CD14-positive monocyte (primary cell): ENCODE measurements at regions not wholly inside any gene's neighbourhood (a gene's known extent, or its start where the extent isn't known, plus 50 kb on each side); places are given as distances from the start of the nearest gene placed in this dataset.

ENCODE experiments used
- DNase-seq, 3 donors: peaks; one replicate each; pipeline ENCODE4 v3.0.0-alpha.2; 2011 to 2022
- H2AFZ ChIP-seq: 2 replicates; pipeline ENCODE4 v1.6.0; 2012; ENCODE audit warnings: mild to moderate bottlenecking, low read depth, low read length, inconsistent platforms; ENCODE audit not compliant: insufficient read depth, poor library complexity, severe bottlenecking
- H3K27ac ChIP-seq, 2 donors: 1 replicate in 1 of 2; 2 replicates in 1 of 2; pipeline ENCODE4 v1.5.1; 2012 to 2013; ENCODE audit warnings: low read length in 2 of 2, control low read depth in 1 of 2, inconsistent platforms in 1 of 2, low read depth in 1 of 2, mild to moderate bottlenecking in 1 of 2
- H3K27me3 ChIP-seq, 2 donors: one replicate each; pipeline versions ENCODE4 v1.6.0 to v1.6.1; 2011 to 2013; ENCODE audit warnings: low read length in 2 of 2; ENCODE audit not compliant: control insufficient read depth in 2 of 2, insufficient read depth in 2 of 2
- H3K36me3 ChIP-seq, 2 donors: replicated peaks in 1 of 2; 1 replicate in 1 of 2; 2 replicates in 1 of 2; pipeline versions ENCODE4 v1.5.1 to v1.6.1; 2012 to 2013; ENCODE audit warnings: low read length in 2 of 2, control low read depth in 1 of 2, inconsistent platforms in 1 of 2, mild to moderate bottlenecking in 1 of 2; ENCODE audit not compliant: insufficient read depth in 2 of 2, control insufficient read depth in 1 of 2
- H3K4me1 ChIP-seq, 2 donors: 1 replicate in 1 of 2; 2 replicates in 1 of 2; pipeline versions ENCODE4 v1.5.1 to v1.6.1; 2012 to 2013; ENCODE audit warnings: low read length in 2 of 2, control low read depth in 1 of 2, inconsistent platforms in 1 of 2, mild to moderate bottlenecking in 1 of 2, moderate library complexity in 1 of 2; ENCODE audit not compliant: insufficient read depth in 2 of 2, control insufficient read depth in 1 of 2
- H3K4me2 ChIP-seq: replicated peaks from 2 replicates; pipeline ENCODE3; 2012; ENCODE audit warnings: low read length, moderate library complexity, mild to moderate bottlenecking; ENCODE audit not compliant: poor library complexity, severe bottlenecking; ENCODE audit errors: extremely low read depth
- H3K4me3 ChIP-seq, 3 experiments: fragments of 200-600 bp in 1 of 3; sonication (generic) in 1 of 3; replicated peaks in 1 of 3; 1 replicate in 2 of 3; 2 replicates in 1 of 3; pipeline ENCODE4 v1.5.1; 2011 to 2013; ENCODE audit warnings: low read length in 3 of 3, mild to moderate bottlenecking in 3 of 3, control low read depth in 2 of 3, low read depth in 2 of 3, inconsistent platforms in 1 of 3, moderate library complexity in 1 of 3
- H3K79me2 ChIP-seq: 2 replicates; pipeline ENCODE4 v1.6.0; 2012; ENCODE audit warnings: mild to moderate bottlenecking, control low read depth, inconsistent platforms, low read length, moderate library complexity; ENCODE audit not compliant: insufficient read depth
- H3K9ac ChIP-seq: 2 replicates; pipeline ENCODE4 v1.6.0; 2017; ENCODE audit warnings: low read length, mild to moderate bottlenecking; ENCODE audit not compliant: insufficient read depth, poor library complexity, severe bottlenecking
- H3K9me3 ChIP-seq, 2 donors: replicated peaks in 1 of 2; 1 replicate in 1 of 2; 2 replicates in 1 of 2; pipeline versions ENCODE4 v1.5.1 to v1.6.1; 2012 to 2013; ENCODE audit warnings: low read length in 2 of 2, control low read depth in 1 of 2; ENCODE audit not compliant: control insufficient read depth in 1 of 2, insufficient read depth in 1 of 2
- H4K20me1 ChIP-seq: 2 replicates; pipeline ENCODE4 v1.6.0; 2012; ENCODE audit warnings: mild to moderate bottlenecking, low read length, control low read depth, moderate library complexity; ENCODE audit not compliant: insufficient read depth
- H3K27ac Mint-ChIP-seq, 7 donors: one replicate each; pipeline ENCODE4 v1.8.0; 2020; ENCODE audit warnings: mild to moderate bottlenecking in 7 of 7, mixed read lengths in 7 of 7, moderate library complexity in 6 of 7, inconsistent platforms in 2 of 7
- H3K27me3 Mint-ChIP-seq, 3 donors: one replicate each; pipeline ENCODE4 v1.8.0; 2021 to 2022; ENCODE audit warnings: low read depth in 3 of 3, mild to moderate bottlenecking in 3 of 3, mixed read lengths in 3 of 3, moderate library complexity in 3 of 3, inconsistent platforms in 1 of 3
- H3K36me3 Mint-ChIP-seq, 2 donors: one replicate each; pipeline ENCODE4 v1.8.0; 2020; ENCODE audit warnings: mixed read lengths in 2 of 2, inconsistent platforms in 1 of 2, mild to moderate bottlenecking in 1 of 2
- H3K4me1 Mint-ChIP-seq: one replicate; pipeline ENCODE4 v1.8.0; 2020; ENCODE audit warnings: mild to moderate bottlenecking, mixed read lengths
- H3K4me3 Mint-ChIP-seq, 2 donors: one replicate each; pipeline ENCODE4 v1.8.0; 2020; ENCODE audit warnings: mild to moderate bottlenecking in 2 of 2, mixed read lengths in 2 of 2, moderate library complexity in 1 of 2
- H3K9me3 Mint-ChIP-seq, 7 donors: one replicate each; pipeline ENCODE4 v1.8.0; 2020 to 2022; ENCODE audit warnings: mixed read lengths in 7 of 7, mild to moderate bottlenecking in 6 of 7, moderate library complexity in 6 of 7, inconsistent platforms in 2 of 7
- WGBS: methylation state at CpG from one replicate; pipeline ENCODE4 v1.1.5; 2013; ENCODE audit warnings: missing lambda C conversion rate; ENCODE audit not compliant: insufficient coverage; 5-methylcytosine and 5-hydroxymethylcytosine counted together
- intact Hi-C, 2 donors: fragments of 100-400 bp; cut with micrococcal nuclease; formaldehyde crosslinking; loops; one replicate each; pipeline versions ENCODE4 v1.15.0 to v1.15.1; 2023
- TF ChIP-seq, protein P1 (sequence below): fragments of 200-600 bp; IDR thresholded peaks from one replicate; pipeline ENCODE4 v1.8.0; 2022; ENCODE audit warnings: antibody characterized with exemption, mild to moderate bottlenecking

GRCh38 chr7:26533217-26533616 lies 241.6 kb downstream of the SNX10 start:
- H3K36me3 ChIP-seq, result no peaks in the 10 kb centered on the region
- no peak overlapping the region for H3K4me3 ChIP-seq
- H3K9ac ChIP-seq, result no peak overlapping the region
- Mint-ChIP-seq H3K9me3 (no peaks in the 10 kb centered on the region), H3K4me1 (peaks cover 5% of the 10 kb centered on the region), H3K27me3 (peaks cover 2 to 26% (median 7%) of the 10 kb centered on the region in 3 donors), H3K27ac (no peak overlapping the region), H3K36me3 (no peaks in the 10 kb centered on the region), H3K4me3 (no peak overlapping the region)
- peaks cover 5 to 6% of the 10 kb centered on the region in 2 donors for H3K27me3 ChIP-seq
- no peak for DNase-seq
- WGBS, result no CpG with 5 or more reads among the region's 4 CpGs
- H3K79me2 ChIP-seq, result no peaks in the 10 kb centered on the region
- intact Hi-C loops, result no loop called here
- no peak overlapping the region for H3K27ac ChIP-seq
- H3K9me3 ChIP-seq, result no peaks in the 10 kb centered on the region
- no peak overlapping the region for H3K4me2 ChIP-seq
- H4K20me1 ChIP-seq, result no peaks in the 10 kb centered on the region
- TF ChIP-seq, protein P1, sequence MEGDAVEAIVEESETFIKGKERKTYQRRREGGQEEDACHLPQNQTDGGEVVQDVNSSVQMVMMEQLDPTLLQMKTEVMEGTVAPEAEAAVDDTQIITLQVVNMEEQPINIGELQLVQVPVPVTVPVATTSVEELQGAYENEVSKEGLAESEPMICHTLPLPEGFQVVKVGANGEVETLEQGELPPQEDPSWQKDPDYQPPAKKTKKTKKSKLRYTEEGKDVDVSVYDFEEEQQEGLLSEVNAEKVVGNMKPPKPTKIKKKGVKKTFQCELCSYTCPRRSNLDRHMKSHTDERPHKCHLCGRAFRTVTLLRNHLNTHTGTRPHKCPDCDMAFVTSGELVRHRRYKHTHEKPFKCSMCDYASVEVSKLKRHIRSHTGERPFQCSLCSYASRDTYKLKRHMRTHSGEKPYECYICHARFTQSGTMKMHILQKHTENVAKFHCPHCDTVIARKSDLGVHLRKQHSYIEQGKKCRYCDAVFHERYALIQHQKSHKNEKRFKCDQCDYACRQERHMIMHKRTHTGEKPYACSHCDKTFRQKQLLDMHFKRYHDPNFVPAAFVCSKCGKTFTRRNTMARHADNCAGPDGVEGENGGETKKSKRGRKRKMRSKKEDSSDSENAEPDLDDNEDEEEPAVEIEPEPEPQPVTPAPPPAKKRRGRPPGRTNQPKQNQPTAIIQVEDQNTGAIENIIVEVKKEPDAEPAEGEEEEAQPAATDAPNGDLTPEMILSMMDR, result no peak
- no peak overlapping the region for H2AFZ ChIP-seq
- H3K4me1 ChIP-seq, result no peaks in the 10 kb centered on the region

- Mint-ChIP-seq H3K4me3 (no peak overlapping the region), H3K27ac (peak overlapping the region in 1 of 7 donors; percentile 38), H3K27me3 (peaks cover 8 to 40% (median 13%) of the 10 kb centered on the region in 3 donors), H3K9me3 (no peaks in the 10 kb centered on the region), H3K36me3 (no peaks in the 10 kb centered on the region), H3K4me1 (peaks cover 5% of the 10 kb centered on the region)
- WGBS, result 68% methylated on average over 11 of the region's 17 CpGs
- TF ChIP-seq, protein P1, result no peak
- no peaks in the 10 kb centered on the region for H3K36me3 ChIP-seq
- peaks cover 11 to 14% of the 10 kb centered on the region in 2 donors for H3K27me3 ChIP-seq
- no peak overlapping the region for H3K4me2 ChIP-seq
- H3K9me3 ChIP-seq, result no peaks in the 10 kb centered on the region
- H2AFZ ChIP-seq, result no peak overlapping the region
- no peak overlapping the region for H3K9ac ChIP-seq
- no peaks in the 10 kb centered on the region for H3K79me2 ChIP-seq
- no peaks in the 10 kb centered on the region for H3K4me1 ChIP-seq
- no peak for DNase-seq
- no peaks in the 10 kb centered on the region for H4K20me1 ChIP-seq
- intact Hi-C loops, result no loop called here
- no peak overlapping the region for H3K27ac ChIP-seq
- H3K4me3 ChIP-seq, result no peak overlapping the region
Observed at GRCh38 chr7:26534649-26535482, 243.2 kb downstream of the SNX10 start.
